Endothelial cell of umbilical vein (primary cell): ENCODE measurements at regions not wholly inside any gene's neighbourhood (a gene's known extent, or its start where the extent isn't known, plus 50 kb on each side); places are given as distances from the start of the nearest gene placed in this dataset.

ENCODE experiments used
- BruUV-seq: library from RNA; stranded (reverse); fragments of 400-500 nt; replicated peaks from 2 replicates; lab custom pipeline; 2021; lab: Mats Ljungman, UMichigan
- CTCF ChIA-PET: fragments of 300-600, 350-600 bp; sonication (Branson Sonifier 250); formaldehyde crosslinking; loops from one replicate; lab custom pipeline; 2021; ENCODE audit warnings: antibody characterized with exemption, inconsistent platforms; lab: Charles Lee
- POLR2A ChIA-PET: fragments of 300-600, 350-600 bp; sonication (Branson Sonifier 250); formaldehyde crosslinking; loops from one replicate; lab custom pipeline; 2021; ENCODE audit warnings: antibody characterized with exemption, inconsistent platforms; lab: Charles Lee
- DNase-seq: peaks from one replicate; pipeline ENCODE4 v3.0.0-alpha.2; 2011; ENCODE audit warnings: low read depth, low spot score
- FAIRE-seq: peaks from 2 replicates; lab custom pipeline; 2011; peaks lifted over from hg19 to GRCh38; lab: Jason Lieb, UNC
- H2AFZ ChIP-seq: 2 replicates; pipeline ENCODE4 v1.6.0; 2012; ENCODE audit warnings: low read depth, low read length, control low read depth, inconsistent platforms
- H3K27ac ChIP-seq: 2 replicates; pipeline ENCODE4 v1.5.1; 2011; ENCODE audit warnings: low read depth, mild to moderate bottlenecking, control low read depth, low read length, moderate library complexity; ENCODE audit not compliant: insufficient read depth
- H3K27me3 ChIP-seq, 2 experiments: 2 replicates each; pipeline versions ENCODE4 v1.6.0 to v1.6.1; 2011; ENCODE audit warnings: low read length in 2 of 2, mixed read lengths in 1 of 2; ENCODE audit not compliant: control insufficient read depth in 2 of 2, insufficient read depth in 2 of 2
- H3K36me3 ChIP-seq, 2 experiments: 2 replicates in 1 of 2; 3 replicates in 1 of 2; pipeline ENCODE4 v1.5.1; 2011; ENCODE audit warnings: low read length in 2 of 2, mild to moderate bottlenecking in 1 of 2, moderate library complexity in 1 of 2; ENCODE audit not compliant: control insufficient read depth in 2 of 2, insufficient read depth in 2 of 2; ENCODE audit errors: extremely low read depth in 1 of 2
- H3K4me1 ChIP-seq: 3 replicates; pipeline ENCODE4 v1.5.1; 2011; ENCODE audit warnings: mild to moderate bottlenecking, low read length; ENCODE audit not compliant: control insufficient read depth, insufficient read depth; ENCODE audit errors: extremely low read depth
- H3K4me2 ChIP-seq: 2 replicates; pipeline ENCODE4 v1.6.1; 2011; ENCODE audit warnings: low read length, control low read depth, mixed read lengths; ENCODE audit not compliant: insufficient read depth
- H3K4me3 ChIP-seq, 3 experiments: fragments of 200-600 bp in 1 of 3; sonication (generic), shearing (Covaris generic) in 1 of 3; replicated peaks in 1 of 3; 2 replicates each; pipeline ENCODE4 v1.5.1; 2011 to 2016; ENCODE audit warnings: control low read depth in 3 of 3, low read length in 3 of 3, mild to moderate bottlenecking in 2 of 3, inconsistent platforms in 1 of 3, low read depth in 1 of 3, moderate library complexity in 1 of 3; ENCODE audit not compliant: insufficient read depth in 1 of 3
- H3K79me2 ChIP-seq: 2 replicates; pipeline ENCODE4 v1.6.0; 2012; ENCODE audit warnings: low read length, inconsistent platforms; ENCODE audit not compliant: control insufficient read depth, insufficient read depth
- H3K9ac ChIP-seq: replicated peaks from 2 replicates; pipeline ENCODE3; 2011; ENCODE audit warnings: low read length, control low read depth; ENCODE audit not compliant: insufficient read depth; ENCODE audit errors: extremely low read depth
- H3K9me1 ChIP-seq: replicated peaks from 3 replicates; pipeline ENCODE4 v1.6.0; 2011; ENCODE audit warnings: mild to moderate bottlenecking, low read length; ENCODE audit not compliant: control insufficient read depth, insufficient read depth; ENCODE audit errors: extremely low read depth
- H3K9me3 ChIP-seq: replicated peaks from 2 replicates; pipeline ENCODE4 v1.5.1; 2012; ENCODE audit warnings: low read length, inconsistent platforms; ENCODE audit not compliant: control insufficient read depth, insufficient read depth
- H4K20me1 ChIP-seq: replicated peaks from 2 replicates; pipeline ENCODE3; 2011; ENCODE audit warnings: mild to moderate bottlenecking, low read length; ENCODE audit not compliant: control insufficient read depth, insufficient read depth; ENCODE audit errors: extremely low read depth
- CTCF ChIP-seq, 2 donors: IDR thresholded peaks; 1 replicate in 1 of 2; 2 replicates in 1 of 2; pipeline ENCODE4 v1.5.1; 2011; ENCODE audit warnings: low read length in 2 of 2, mild to moderate bottlenecking in 2 of 2, moderate library complexity in 2 of 2, control low read depth in 1 of 2, inconsistent platforms in 1 of 2, low read depth in 1 of 2; ENCODE audit not compliant: insufficient read depth in 1 of 2; ENCODE audit errors: extremely low read depth in 1 of 2
- EZH2 ChIP-seq: IDR thresholded peaks from 2 replicates; pipeline ENCODE4 v1.6.1; 2012; ENCODE audit warnings: borderline replicate concordance, low read depth, mild to moderate bottlenecking, moderate library complexity, low read length, inconsistent platforms; ENCODE audit not compliant: severe bottlenecking
- FOS ChIP-seq: IDR thresholded peaks from 2 replicates; pipeline ENCODE4 v1.6.1; 2011; ENCODE audit warnings: mild to moderate bottlenecking, low read length, moderate library complexity, borderline replicate concordance; ENCODE audit not compliant: insufficient read depth
- GATA2 ChIP-seq: IDR thresholded peaks from 2 replicates; pipeline ENCODE4 v1.7.0; 2011; ENCODE audit warnings: low read depth, mild to moderate bottlenecking, moderate library complexity, mixed read lengths, low read length; ENCODE audit not compliant: insufficient read length, insufficient read depth
- JUN ChIP-seq: IDR thresholded peaks from 2 replicates; pipeline ENCODE4 v1.6.1; 2011; ENCODE audit warnings: borderline replicate concordance, low read depth; ENCODE audit not compliant: insufficient read length, insufficient read depth
- MAX ChIP-seq: IDR thresholded peaks from 2 replicates; pipeline ENCODE4 v1.6.1; 2011; ENCODE audit not compliant: insufficient read depth, insufficient read length
- MYC ChIP-seq: IDR thresholded peaks from one replicate; pipeline ENCODE4 v1.6.1; 2011; ENCODE audit warnings: mild to moderate bottlenecking, low read depth, low read length
- POLR2A ChIP-seq: IDR thresholded peaks from 2 replicates; pipeline ENCODE4 v1.6.1; 2012; ENCODE audit warnings: low read depth, mild to moderate bottlenecking, control low read depth, low read length
- POLR2AphosphoS5 ChIP-seq: IDR thresholded peaks from 2 replicates; pipeline ENCODE4 v1.6.1; 2012; ENCODE audit warnings: low read depth, mild to moderate bottlenecking, control low read depth, low read length, moderate library complexity; ENCODE audit not compliant: insufficient read depth
- dilution Hi-C: fragments of 300-500 bp; cut with MboI; formaldehyde crosslinking; loops from one replicate; pipeline ENCODE4 v1.15.0; 2019; ENCODE audit warnings: low sequenced_read_pairs; ENCODE audit not compliant: extremely low pct_ligation_motif_present
- intact Hi-C: fragments of 100-400 bp; cut with micrococcal nuclease; formaldehyde crosslinking; loops from one replicate; pipeline ENCODE4 v1.10.0; 2022

DNA sequence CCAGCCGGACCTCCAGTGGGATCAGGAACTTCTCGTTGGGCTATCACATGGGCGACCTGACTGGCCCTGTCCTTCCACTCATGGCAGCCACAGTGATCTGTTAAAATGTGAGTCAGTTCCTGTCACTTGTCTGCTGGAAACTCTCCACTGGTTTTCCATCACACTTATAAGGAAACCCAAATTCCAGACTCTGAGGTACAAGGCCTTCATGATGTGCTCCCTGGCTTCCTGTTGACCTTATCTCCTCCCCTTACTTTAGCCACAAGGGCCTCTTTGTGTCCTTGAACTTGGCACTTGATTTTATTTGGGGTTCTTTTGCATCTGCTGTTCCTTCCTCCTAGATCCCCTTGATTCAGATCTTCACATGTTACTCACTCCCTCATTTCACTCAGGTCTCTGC, 96.8 kb downstream of the TENT5C start:
- ChIA-PET CTCF (interaction anchor here (0.6 kb wide), 2 partner anchors 21 to 82 kb away, joined by 3 read pairs; no protein-coding TSS in a partner anchor), POLR2A (no interaction called here)
- no peaks in the 10 kb centered on the region for H3K4me1 ChIP-seq
- H4K20me1 ChIP-seq = no peaks in the 10 kb centered on the region
- no peak for TF ChIP-seq EZH2
- no peak for TF ChIP-seq POLR2AphosphoS5
- TF ChIP-seq POLR2A = no peak
- no peak for TF ChIP-seq GATA2
- no peak for TF ChIP-seq MYC
- H3K27me3 ChIP-seq = peaks cover 6 to 9% of the 10 kb centered on the region in 2 experiments
- no peak overlapping the region for H2AFZ ChIP-seq
- H3K4me3 ChIP-seq = no peak overlapping the region
- intact Hi-C loops = no loop called here
- no peak for FAIRE-seq
- no peaks in the 10 kb centered on the region for H3K9me3 ChIP-seq
- H3K9ac ChIP-seq = no peak overlapping the region
- no peaks in the 10 kb centered on the region for H3K9me1 ChIP-seq
- dilution Hi-C loops = no loop called here
- H3K27ac ChIP-seq = no peak overlapping the region
- DNase-seq = no peak
- H3K79me2 ChIP-seq = no peaks in the 10 kb centered on the region
- H3K36me3 ChIP-seq = no peaks in the 10 kb centered on the region
- H3K4me2 ChIP-seq = no peak overlapping the region
- BruUV-seq = no TSS peak

- Histone ChIP-seq H3K36me3 (no peaks in the 10 kb centered on the region), H3K4me3 (no peak overlapping the region), H3K27me3 (peaks cover 0 to 3% of the 10 kb centered on the region in 2 experiments), H3K79me2 (no peaks in the 10 kb centered on the region), H3K27ac (no peak overlapping the region), H4K20me1 (no peaks in the 10 kb centered on the region), H3K9me1 (no peaks in the 10 kb centered on the region), H3K4me1 (no peaks in the 10 kb centered on the region), H2AFZ (no peak overlapping the region), H3K9ac (no peak overlapping the region), H3K9me3 (no peaks in the 10 kb centered on the region), H3K4me2 (no peak overlapping the region)
- ChIA-PET POLR2A (no interaction called here), CTCF (no interaction called here)
- no peak for DNase-seq
- intact Hi-C loops (no loop called here), dilution Hi-C loops (no loop called here)
- no TSS peak for BruUV-seq
- no peak for FAIRE-seq
- no peak for TF ChIP-seq EZH2
- TF ChIP-seq JUN = no peak
- no peak for TF ChIP-seq POLR2AphosphoS5
- no peak for TF ChIP-seq GATA2
- TF ChIP-seq MAX = no peak
- TF ChIP-seq MYC = no peak
- no peak for TF ChIP-seq POLR2A
- TF ChIP-seq FOS = no peak
- no peak for TF ChIP-seq CTCF (IDR thresholded peaks at IDR 0.05; ENCODE audit: extremely low read depth in 1 of 2, insufficient read depth in 1 of 2, low read depth in 1 of 2, low read length in 2 of 2)
Observed at GRCh38 chr1:117707371-117707770, 101.5 kb downstream of the TENT5C start.
